ENCODE measurements at regions not wholly inside any gene's neighbourhood (a gene's known extent, or its start where the extent isn't known, plus 50 kb on each side); places are given as distances from the start of the nearest gene placed in this dataset.
"Not testable (repeated sequence)": the region's sequence is repeated elsewhere in the genome, so short reads cannot be mapped to it uniquely, and the experiment has no call there.

GRCh38 chr7:101679653-101680173, 50.6 kb upstream of the MYL10 start:
- H3K9me2 ChIP-seq (ENCODE audit: insufficient read depth); H3K36me3 ChIP-seq (ENCODE audit: low read depth); H3K9me3 ChIP-seq (ENCODE audit: low read depth); in situ Hi-C loops (cut with MboI); H3K79me2 ChIP-seq (ENCODE audit: insufficient read depth); H4K20me1 ChIP-seq (ENCODE audit: insufficient read depth); H3F3A ChIP-seq (ENCODE audit: insufficient read depth); H2AFZ ChIP-seq; H3K4me3 ChIP-seq; H3K9ac ChIP-seq; H3K4me2 ChIP-seq (ENCODE audit: unreplicated experiment); H3K27me3 ChIP-seq (replicated peaks; ENCODE audit: insufficient read depth); H3K27ac ChIP-seq; DNase-seq: not testable (repeated sequence)
- peaks cover 13% of the 10 kb centered on the region for H3K4me1 ChIP-seq (ENCODE audit: insufficient read depth)
- 95 to 97% methylated on average over 10 of the region's 10 CpGs for WGBS, 2 experiments (ENCODE audit: low coverage in 1 of 2, low lambda C conversion rate in 2 of 2, missing lambda C conversion rate in 2 of 2)

- Histone ChIP-seq H3K4me2 (ENCODE audit: unreplicated experiment) (peak overlapping the region; percentile 63), H2AFZ (no peak overlapping the region), H3K27ac (peak overlapping the region; percentile 40), H3K79me2 (ENCODE audit: insufficient read depth) (no peaks in the 10 kb centered on the region), H3K9me2 (ENCODE audit: insufficient read depth) (no peaks in the 10 kb centered on the region), H3K9me3 (ENCODE audit: low read depth) (no peaks in the 10 kb centered on the region), H3K36me3 (ENCODE audit: low read depth) (no peaks in the 10 kb centered on the region), H4K20me1 (ENCODE audit: insufficient read depth) (no peaks in the 10 kb centered on the region), H3F3A (ENCODE audit: insufficient read depth) (peaks cover 7% of the 10 kb centered on the region), H3K4me3 (no peak overlapping the region), H3K27me3 (replicated peaks; ENCODE audit: insufficient read depth) (no peaks in the 10 kb centered on the region), H3K4me1 (ENCODE audit: insufficient read depth) (peaks cover 13% of the 10 kb centered on the region), H3K9ac (peak overlapping the region; percentile 25; the same call in 1 of the 2 replicates)
- WGBS, 2 experiments (ENCODE audit: low coverage in 1 of 2, low lambda C conversion rate in 2 of 2, missing lambda C conversion rate in 2 of 2): 46 to 47% methylated on average over 22 of the region's 22 CpGs
- no peak for DNase-seq
- TF ChIP-seq EZH2 (IDR thresholded peaks at IDR 0.05; ENCODE audit: insufficient read depth, poor library complexity, severe bottlenecking) (no peak), EZH2phosphoT487 (IDR thresholded peaks at IDR 0.05; ENCODE audit: insufficient read depth, low read depth) (no peak)
- in situ Hi-C loops (cut with MboI): no loop called here
Measured at GRCh38 chr7:101680406-101681145, 51.5 kb upstream of the MYL10 start.

GRCh38 chr7:101681170-101682007, 52.3 kb upstream of the MYL10 start:
- peak overlapping the region; percentile 21; the same call in 1 of the 2 replicates for H3K4me3 ChIP-seq
- no peaks in the 10 kb centered on the region for H3K27me3 ChIP-seq (replicated peaks; ENCODE audit: insufficient read depth)
- peak; percentile 95 for DNase-seq
- no peaks in the 10 kb centered on the region for H4K20me1 ChIP-seq (ENCODE audit: insufficient read depth)
- no peaks in the 10 kb centered on the region for H3K9me3 ChIP-seq (ENCODE audit: low read depth)
- H3K9ac ChIP-seq: peak overlapping the region; percentile 25
- H3F3A ChIP-seq (ENCODE audit: insufficient read depth): peaks cover 7% of the 10 kb centered on the region
- H2AFZ ChIP-seq: no peak overlapping the region
- H3K27ac ChIP-seq: peak overlapping the region; percentile 40
- no peaks in the 10 kb centered on the region for H3K9me2 ChIP-seq (ENCODE audit: insufficient read depth)
- no peak for TF ChIP-seq EZH2 (IDR thresholded peaks at IDR 0.05; ENCODE audit: insufficient read depth, poor library complexity, severe bottlenecking)
- H3K36me3 ChIP-seq (ENCODE audit: low read depth): no peaks in the 10 kb centered on the region
- peaks cover 13% of the 10 kb centered on the region for H3K4me1 ChIP-seq (ENCODE audit: insufficient read depth)
- 1% methylated on average over 14 of the region's 14 CpGs for WGBS, 2 experiments (ENCODE audit: low coverage in 1 of 2, low lambda C conversion rate in 2 of 2, missing lambda C conversion rate in 2 of 2)
- in situ Hi-C loops (cut with MboI): no loop called here
- H3K79me2 ChIP-seq (ENCODE audit: insufficient read depth): no peaks in the 10 kb centered on the region
- H3K4me2 ChIP-seq (ENCODE audit: unreplicated experiment): peak overlapping the region; percentile 63

GRCh38 chr7:101684983-101685330, 55.9 kb upstream of the MYL10 start:
- H3K4me3 ChIP-seq: no peak overlapping the region
- no peak overlapping the region for H2AFZ ChIP-seq
- H4K20me1 ChIP-seq (ENCODE audit: insufficient read depth): no peaks in the 10 kb centered on the region
- no peak for DNase-seq
- no peak overlapping the region for H3K9ac ChIP-seq
- no peaks in the 10 kb centered on the region for H3K79me2 ChIP-seq (ENCODE audit: insufficient read depth)
- no peaks in the 10 kb centered on the region for H3K9me2 ChIP-seq (ENCODE audit: insufficient read depth)
- in situ Hi-C loops (cut with MboI): no loop called here
- no peak overlapping the region for H3K27ac ChIP-seq
- H3K9me3 ChIP-seq (ENCODE audit: low read depth): no peaks in the 10 kb centered on the region
- H3K36me3 ChIP-seq (ENCODE audit: low read depth): no peaks in the 10 kb centered on the region
- H3F3A ChIP-seq (ENCODE audit: insufficient read depth): peaks cover 7% of the 10 kb centered on the region
- H3K4me1 ChIP-seq (ENCODE audit: insufficient read depth): peaks cover 13% of the 10 kb centered on the region
- no peak overlapping the region for H3K4me2 ChIP-seq (ENCODE audit: unreplicated experiment)
- TF ChIP-seq EZH2 (IDR thresholded peaks at IDR 0.05; ENCODE audit: insufficient read depth, poor library complexity, severe bottlenecking): no peak
- no peak for TF ChIP-seq EZH2phosphoT487 (IDR thresholded peaks at IDR 0.05; ENCODE audit: insufficient read depth, low read depth)
- H3K27me3 ChIP-seq (replicated peaks; ENCODE audit: insufficient read depth): no peaks in the 10 kb centered on the region
- WGBS, 2 experiments (ENCODE audit: low coverage in 1 of 2, low lambda C conversion rate in 2 of 2, missing lambda C conversion rate in 2 of 2): 68 to 83% methylated on average over 5 of the region's 5 CpGs
